Caco-2 (cell line): ENCODE measurements at regions not wholly inside any gene's neighbourhood (a gene's known extent, or its start where the extent isn't known, plus 50 kb on each side); places are given as distances from the start of the nearest gene placed in this dataset.
"Not testable (repeated sequence)": the region's sequence is repeated elsewhere in the genome, so short reads cannot be mapped to it uniquely, and the experiment has no call there.

Experiments used
- BruUV-seq: library from RNA; stranded (reverse); fragments of 400-500 nt; replicated peaks from 2 replicates; lab custom pipeline; 2021; lab: Mats Ljungman, UMichigan
- CTCF ChIA-PET: fragments of 300-600 bp; sonication (Branson Sonifier 250); formaldehyde crosslinking; loops from one replicate; lab custom pipeline; 2022; ENCODE audit warnings: antibody characterized with exemption; lab: Charles Lee
- POLR2A ChIA-PET: fragments of 300-600 bp; sonication (Branson Sonifier 250); formaldehyde crosslinking; loops from one replicate; lab custom pipeline; 2022; ENCODE audit warnings: antibody characterized with exemption; lab: Charles Lee
- DNase-seq, 2 experiments: peaks; one replicate each; pipeline versions ENCODE4 v3.0.0 to v3.0.0-alpha.2; 2020 to 2022
- H3K27me3 ChIP-seq: replicated peaks from 2 replicates; pipeline ENCODE4 v1.6.0; 2011; ENCODE audit warnings: low read length; ENCODE audit not compliant: control insufficient read depth, insufficient read depth
- H3K36me3 ChIP-seq: 2 replicates; pipeline ENCODE4 v1.5.1; 2011; ENCODE audit warnings: low read length; ENCODE audit not compliant: control insufficient read depth, insufficient read depth
- H3K4me1 ChIP-seq: fragments of 250-450 bp; sonication (Bioruptor Pico); 2 replicates; pipeline ENCODE4 v1.5.1; 2020; ENCODE audit warnings: mild to moderate bottlenecking
- H3K4me3 ChIP-seq: 2 replicates; pipeline ENCODE4 v1.5.1; 2011; ENCODE audit warnings: low read depth, mild to moderate bottlenecking, control low read depth, low read length
- H3K9me3 ChIP-seq: fragments of 250-450 bp; sonication (Bioruptor Pico); 2 replicates; pipeline ENCODE4 v1.5.1; 2020; ENCODE audit warnings: mild to moderate bottlenecking, moderate library complexity
- H3K27ac Mint-ChIP-seq: one replicate; pipeline ENCODE4 v1.8.0; 2022; ENCODE audit warnings: mixed read lengths; ENCODE audit not compliant: unreplicated experiment
- H3K27me3 Mint-ChIP-seq: one replicate; pipeline ENCODE4 v1.8.0; 2022; ENCODE audit warnings: mixed read lengths; ENCODE audit not compliant: insufficient read depth, unreplicated experiment
- H3K36me3 Mint-ChIP-seq: one replicate; pipeline ENCODE4 v1.8.0; 2022; ENCODE audit warnings: mild to moderate bottlenecking, mixed read lengths; ENCODE audit not compliant: insufficient read depth, unreplicated experiment
- H3K4me1 Mint-ChIP-seq: one replicate; pipeline ENCODE4 v1.8.0; 2022; ENCODE audit warnings: low read depth, mixed read lengths; ENCODE audit not compliant: unreplicated experiment
- H3K4me3 Mint-ChIP-seq: one replicate; pipeline ENCODE4 v1.8.0; 2022; ENCODE audit warnings: mild to moderate bottlenecking, moderate library complexity, mixed read lengths; ENCODE audit not compliant: unreplicated experiment
- H3K9me3 Mint-ChIP-seq: one replicate; pipeline ENCODE4 v1.8.0; 2022; ENCODE audit warnings: mixed read lengths; ENCODE audit not compliant: unreplicated experiment
- CTCF ChIP-seq, 2 experiments: fragments of 200-600 bp in 1 of 2; IDR thresholded peaks; 1 replicate in 1 of 2; 2 replicates in 1 of 2; pipeline versions ENCODE4 v1.5.1 to v1.8.0; 2011 to 2022; ENCODE audit warnings: antibody characterized with exemption in 1 of 2, control low read depth in 1 of 2, inconsistent platforms in 1 of 2, low read depth in 1 of 2, low read length in 1 of 2, mild to moderate bottlenecking in 1 of 2, moderate library complexity in 1 of 2; ENCODE audit not compliant: insufficient read depth in 1 of 2, severe bottlenecking in 1 of 2, unreplicated experiment in 1 of 2
- intact Hi-C: fragments of 100-400 bp; cut with micrococcal nuclease; formaldehyde crosslinking; loops from one replicate; pipeline ENCODE4 v1.10.0; 2022; ENCODE audit not compliant: unreplicated experiment

- Mint-ChIP-seq H3K4me3 (no peak overlapping the region), H3K4me1 (no peaks in the 10 kb centered on the region), H3K36me3 (no peaks in the 10 kb centered on the region), H3K27me3 (no peaks in the 10 kb centered on the region), H3K27ac (no peak overlapping the region), H3K9me3 (no peaks in the 10 kb centered on the region)
- no peak for DNase-seq
- TF ChIP-seq CTCF (IDR thresholded peaks at IDR 0.05; ENCODE audit: insufficient read depth in 1 of 2, low read depth in 1 of 2, low read length in 1 of 2, severe bottlenecking in 1 of 2, unreplicated experiment in 1 of 2): no peak
- CTCF ChIA-PET: no interaction called here
- Histone ChIP-seq H3K36me3 (no peaks in the 10 kb centered on the region), H3K4me3 (no peak overlapping the region), H3K27me3 (no peaks in the 10 kb centered on the region), H3K9me3 (0 out of 2 replicates have a peak, but pooled peaks cover 4% of the 10 kb centered on the region), H3K4me1 (no peaks in the 10 kb centered on the region)
- POLR2A ChIA-PET: no interaction called here
- BruUV-seq: no TSS peak
- intact Hi-C loops: no loop called here
These were observed 157.3 kb downstream of the MRPL39 start for GRCh38 chr21:25449950-25450349.

- H3K4me3 Mint-ChIP-seq: no peak overlapping the region
- no peaks in the 10 kb centered on the region for H3K27me3 ChIP-seq
- no peak overlapping the region for H3K27ac Mint-ChIP-seq
- POLR2A ChIA-PET: no interaction called here
- no peaks in the 10 kb centered on the region for H3K36me3 ChIP-seq
- DNase-seq: no peak
- H3K9me3 ChIP-seq: no peaks in the 10 kb centered on the region
- no peaks in the 10 kb centered on the region for H3K9me3 Mint-ChIP-seq
- no peaks in the 10 kb centered on the region for H3K4me1 ChIP-seq
- H3K27me3 Mint-ChIP-seq: no peaks in the 10 kb centered on the region
- no peaks in the 10 kb centered on the region for H3K36me3 Mint-ChIP-seq
- no TSS peak for BruUV-seq
- H3K4me1 Mint-ChIP-seq: no peaks in the 10 kb centered on the region
- CTCF ChIA-PET: no interaction called here
- no peak for TF ChIP-seq CTCF (IDR thresholded peaks at IDR 0.05; ENCODE audit: insufficient read depth in 1 of 2, low read depth in 1 of 2, low read length in 1 of 2, severe bottlenecking in 1 of 2, unreplicated experiment in 1 of 2)
- intact Hi-C loops: no loop called here
- H3K4me3 ChIP-seq: no peak overlapping the region
These were observed 165.4 kb downstream of the MRPL39 start for GRCh38 chr21:25441835-25442234.

GRCh38 chr21:25437465-25437864 lies 169.8 kb downstream of the MRPL39 start:
- POLR2A ChIA-PET, H3K4me1 Mint-ChIP-seq: not testable (repeated sequence)

GRCh38 chr21:25428537-25428936 lies 178.7 kb downstream of the MRPL39 start:
- no peaks in the 10 kb centered on the region for H3K27me3 ChIP-seq
- DNase-seq: no peak
- H3K36me3 Mint-ChIP-seq: no peaks in the 10 kb centered on the region
- POLR2A ChIA-PET: no interaction called here
- H3K27me3 Mint-ChIP-seq: peaks cover 7% of the 10 kb centered on the region
- H3K4me3 ChIP-seq: no peak overlapping the region
- H3K36me3 ChIP-seq: no peaks in the 10 kb centered on the region
- TF ChIP-seq CTCF (IDR thresholded peaks at IDR 0.05; ENCODE audit: insufficient read depth in 1 of 2, low read depth in 1 of 2, low read length in 1 of 2, severe bottlenecking in 1 of 2, unreplicated experiment in 1 of 2): no peak
- intact Hi-C loops: no loop called here
- no peaks in the 10 kb centered on the region for H3K9me3 Mint-ChIP-seq
- no peak overlapping the region for H3K27ac Mint-ChIP-seq
- no peaks in the 10 kb centered on the region for H3K9me3 ChIP-seq
- no TSS peak for BruUV-seq
- CTCF ChIA-PET: no interaction called here
- no peaks in the 10 kb centered on the region for H3K4me1 ChIP-seq
- no peaks in the 10 kb centered on the region for H3K4me1 Mint-ChIP-seq
- H3K4me3 Mint-ChIP-seq: no peak overlapping the region

More at GRCh38 chr21:25437465-25437864, 169.8 kb downstream of the MRPL39 start:
- intact Hi-C loops, H3K4me3 Mint-ChIP-seq, H3K36me3 Mint-ChIP-seq, H3K27me3 Mint-ChIP-seq, DNase-seq, H3K27me3 ChIP-seq, H3K4me3 ChIP-seq, H3K4me1 ChIP-seq, H3K9me3 ChIP-seq, H3K27ac Mint-ChIP-seq, H3K36me3 ChIP-seq, BruUV-seq, CTCF ChIA-PET, H3K9me3 Mint-ChIP-seq: not testable (repeated sequence)
